ENCODE measurements at regions not wholly inside any gene's neighbourhood (a gene's known extent, or its start where the extent isn't known, plus 50 kb on each side); places are given as distances from the start of the nearest gene placed in this dataset.

- DNase-seq (ENCODE audit: extremely low read depth, low read depth), result no peak
- no peak overlapping the region for H3K4me3 ChIP-seq (replicated peaks; ENCODE audit: low read depth, low read length)
- no peak for TF ChIP-seq CTCF (IDR thresholded peaks at IDR 0.05; ENCODE audit: low read depth, low read length, missing control alignments)
These were observed 105.7 kb upstream of the INSIG1 start for GRCh38 chr7:155191901-155192478.

DNA sequence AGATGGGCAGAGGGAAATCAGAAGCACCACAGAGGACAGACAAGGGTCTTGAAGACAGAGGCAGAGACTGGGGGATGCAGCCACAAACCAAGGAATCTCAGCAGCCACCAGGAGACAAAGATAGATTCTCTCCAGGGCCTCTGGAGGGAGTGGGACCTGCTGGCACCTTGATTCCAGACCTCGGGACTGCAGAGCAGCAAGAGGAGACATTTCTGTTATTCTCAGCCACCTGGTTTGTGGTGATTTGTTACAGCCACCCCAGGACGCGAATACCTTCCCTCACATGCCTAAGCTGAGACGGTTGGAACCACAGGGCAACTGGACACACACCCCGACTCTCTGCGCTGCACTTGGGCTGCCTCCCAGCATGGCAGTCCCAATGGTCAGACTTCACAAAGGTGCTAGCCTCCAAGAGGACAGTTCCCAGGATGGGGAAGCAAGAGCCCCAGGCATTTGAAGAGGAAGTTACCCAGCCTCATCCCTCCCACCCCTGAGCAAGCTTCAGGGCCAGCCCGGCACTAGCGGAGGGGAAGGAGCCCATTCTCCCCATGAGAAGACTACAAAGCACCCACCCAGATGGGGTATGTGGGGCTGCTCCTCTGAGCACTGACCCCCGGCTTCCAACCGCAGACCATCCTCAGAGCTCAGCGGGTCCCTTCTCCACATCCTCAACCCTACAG is 104.6 kb upstream of the INSIG1 start:
- H3K4me3 ChIP-seq (replicated peaks; ENCODE audit: low read depth, low read length), result no peak overlapping the region
- DNase-seq (ENCODE audit: extremely low read depth, low read depth), result no peak
- no peak for TF ChIP-seq CTCF (IDR thresholded peaks at IDR 0.05; ENCODE audit: low read depth, low read length, missing control alignments)

GRCh38 chr7:155193716-155194115 is 104.0 kb upstream of the INSIG1 start:
- no peak for DNase-seq (ENCODE audit: extremely low read depth, low read depth)
- no peak for TF ChIP-seq CTCF (IDR thresholded peaks at IDR 0.05; ENCODE audit: low read depth, low read length, missing control alignments)
- no peak overlapping the region for H3K4me3 ChIP-seq (replicated peaks; ENCODE audit: low read depth, low read length)

GRCh38 chr7:155194382-155195140 is 103.1 kb upstream of the INSIG1 start:
- H3K4me3 ChIP-seq (replicated peaks; ENCODE audit: low read depth, low read length), result no peak overlapping the region
- TF ChIP-seq CTCF (IDR thresholded peaks at IDR 0.05; ENCODE audit: low read depth, low read length, missing control alignments), result no peak
- DNase-seq (ENCODE audit: extremely low read depth, low read depth), result no peak

DNA sequence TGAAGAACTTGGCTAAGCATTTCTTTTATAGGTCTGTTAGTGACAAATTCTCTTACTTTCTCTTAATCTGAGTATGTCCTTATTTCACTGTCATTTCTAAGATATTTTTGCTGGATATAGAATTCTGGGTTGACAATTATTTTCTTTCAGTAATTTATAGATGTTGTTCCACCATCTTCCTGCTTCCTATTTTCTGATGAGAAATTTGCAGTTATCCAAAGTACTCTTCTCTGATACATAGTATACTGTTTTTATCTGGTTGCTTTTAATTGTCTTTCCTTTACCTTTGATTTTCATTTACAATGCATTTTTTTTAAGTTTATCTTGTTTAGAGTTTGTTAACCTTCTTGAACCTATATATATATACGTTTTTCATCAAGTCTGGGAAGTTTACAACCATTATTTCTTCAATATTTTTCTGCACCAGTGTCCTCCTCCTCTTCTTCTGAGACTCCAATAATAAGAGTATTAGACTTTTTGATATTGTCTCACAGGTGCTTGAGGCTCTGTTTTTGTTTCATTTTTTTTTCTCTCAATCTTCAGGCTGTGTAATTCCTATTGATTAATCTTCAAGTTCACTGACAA is 101.6 kb upstream of the INSIG1 start:
- DNase-seq (ENCODE audit: extremely low read depth, low read depth), result no peak
- H3K4me3 ChIP-seq (replicated peaks; ENCODE audit: low read depth, low read length), result no peak overlapping the region
- TF ChIP-seq CTCF (IDR thresholded peaks at IDR 0.05; ENCODE audit: low read depth, low read length, missing control alignments), result no peak

DNA sequence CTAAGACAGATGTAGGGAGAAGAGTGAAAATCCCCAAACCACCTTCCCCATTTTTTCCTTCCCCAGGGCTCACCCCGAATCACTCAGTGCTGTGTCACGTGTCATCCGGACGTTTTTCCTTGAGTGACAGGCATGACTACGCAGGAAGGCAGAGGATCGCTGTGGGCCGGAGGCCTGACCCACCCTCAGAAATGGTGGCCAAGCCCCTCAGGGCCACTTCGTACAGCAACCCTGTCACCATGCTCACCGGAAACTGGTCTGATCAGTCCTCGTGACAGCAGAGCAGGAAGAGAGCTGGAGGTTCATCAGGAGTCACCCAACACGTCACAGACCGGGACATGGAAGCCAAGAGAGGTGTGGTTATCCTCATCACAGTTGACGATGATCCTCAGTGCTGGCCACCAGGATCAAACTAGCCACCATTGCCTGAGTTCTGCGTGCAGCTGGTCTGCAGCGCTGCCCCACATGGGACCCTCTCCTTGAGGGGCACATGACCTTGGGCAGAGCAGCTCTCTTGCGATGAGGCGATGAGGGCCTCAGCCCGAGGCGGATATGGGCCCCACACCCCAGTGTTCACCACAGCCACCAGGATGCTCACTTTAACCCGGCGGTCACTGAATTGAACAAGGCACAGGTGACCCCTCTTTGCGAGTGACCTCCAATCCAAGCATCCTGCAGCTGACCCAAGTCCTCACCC is 99.3 kb upstream of the INSIG1 start:
- no peak for TF ChIP-seq CTCF (IDR thresholded peaks at IDR 0.05; ENCODE audit: low read depth, low read length, missing control alignments)
- H3K4me3 ChIP-seq (replicated peaks; ENCODE audit: low read depth, low read length), result no peak overlapping the region
- DNase-seq (ENCODE audit: extremely low read depth, low read depth), result no peak

All from HFF-Myc (cell line).